ENCODE measurements at regions not wholly inside any gene's neighbourhood (a gene's known extent, or its start where the extent isn't known, plus 50 kb on each side); places are given as distances from the start of the nearest gene placed in this dataset.

DNA sequence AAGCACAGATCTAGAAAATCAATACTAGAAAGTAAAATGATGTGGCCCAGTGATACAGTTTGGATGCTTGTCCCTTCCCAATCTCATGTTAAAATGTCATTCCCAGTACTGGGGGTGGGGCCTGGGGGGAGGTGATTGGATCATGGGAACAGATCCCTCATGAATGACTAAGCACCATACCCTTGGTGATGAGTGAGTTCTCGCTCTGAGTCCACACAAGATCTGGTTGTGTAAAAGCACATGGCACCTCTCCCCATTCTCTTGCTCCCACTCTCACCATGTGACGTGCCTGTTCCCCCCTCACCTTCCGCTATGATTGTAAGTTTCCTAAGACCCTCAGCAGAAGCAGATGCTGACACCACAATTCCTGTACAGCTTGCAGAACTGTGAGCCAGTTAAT is 234.2 kb upstream of the CDH6 start:
- no peaks in the 10 kb centered on the region for H3K36me3 Mint-ChIP-seq
- no peak overlapping the region for H3K4me3 Mint-ChIP-seq
- DNase-seq = no peak
- H3K27ac Mint-ChIP-seq = no peak overlapping the region
- no peaks in the 10 kb centered on the region for H3K27me3 Mint-ChIP-seq
- H3K4me1 Mint-ChIP-seq = no peaks in the 10 kb centered on the region
- peaks cover 4% of the 10 kb centered on the region for H3K9me3 Mint-ChIP-seq

DNA sequence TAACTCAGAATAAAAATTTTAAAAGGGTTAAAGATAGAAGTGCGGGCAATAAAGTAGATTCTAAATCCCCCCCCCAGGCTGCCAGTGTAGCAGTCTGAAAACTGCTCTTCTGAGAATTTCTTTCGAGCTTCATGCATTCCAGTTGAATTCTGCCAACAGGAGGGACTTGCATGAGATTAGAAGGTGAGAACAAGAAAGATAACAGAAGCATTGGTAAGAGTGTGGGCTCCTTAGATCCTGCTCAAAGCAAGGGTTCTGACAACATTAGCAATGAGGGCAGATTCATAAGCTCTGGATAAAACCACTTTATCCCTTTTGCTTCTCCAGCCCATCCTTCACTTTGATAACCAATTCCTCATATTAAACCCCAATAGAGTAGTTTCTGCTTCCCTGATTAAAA is 235.9 kb upstream of the CDH6 start:
- H3K27ac Mint-ChIP-seq = no peak overlapping the region
- no peaks in the 10 kb centered on the region for H3K4me1 Mint-ChIP-seq
- H3K36me3 Mint-ChIP-seq = no peaks in the 10 kb centered on the region
- H3K4me3 Mint-ChIP-seq = no peak overlapping the region
- H3K9me3 Mint-ChIP-seq = peaks cover 4% of the 10 kb centered on the region
- H3K27me3 Mint-ChIP-seq = no peaks in the 10 kb centered on the region
- DNase-seq = no peak

DNA sequence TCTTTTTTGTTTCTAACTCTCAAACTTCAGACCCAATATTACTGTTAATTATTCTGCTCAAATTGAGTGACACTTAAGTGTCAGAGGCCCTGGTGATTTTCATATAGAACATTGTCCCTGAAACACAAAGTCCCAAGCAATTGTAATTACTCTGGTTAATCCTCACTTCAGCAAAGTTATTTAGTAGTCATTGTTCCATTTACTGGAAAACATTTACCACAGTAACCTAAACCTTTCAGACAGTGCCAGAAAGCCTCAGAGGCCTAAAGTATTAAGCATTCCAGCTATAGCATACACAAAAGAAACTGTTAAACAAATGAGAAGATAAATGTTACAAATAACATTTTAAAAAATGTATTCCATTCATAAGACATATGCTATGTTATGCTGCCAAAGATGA is 237.2 kb upstream of the CDH6 start:
- H3K4me3 Mint-ChIP-seq = no peak overlapping the region
- no peak for DNase-seq
- peaks cover 4% of the 10 kb centered on the region for H3K9me3 Mint-ChIP-seq
- H3K27ac Mint-ChIP-seq = no peak overlapping the region
- H3K4me1 Mint-ChIP-seq = no peaks in the 10 kb centered on the region
- no peaks in the 10 kb centered on the region for H3K27me3 Mint-ChIP-seq
- H3K36me3 Mint-ChIP-seq = no peaks in the 10 kb centered on the region

DNA sequence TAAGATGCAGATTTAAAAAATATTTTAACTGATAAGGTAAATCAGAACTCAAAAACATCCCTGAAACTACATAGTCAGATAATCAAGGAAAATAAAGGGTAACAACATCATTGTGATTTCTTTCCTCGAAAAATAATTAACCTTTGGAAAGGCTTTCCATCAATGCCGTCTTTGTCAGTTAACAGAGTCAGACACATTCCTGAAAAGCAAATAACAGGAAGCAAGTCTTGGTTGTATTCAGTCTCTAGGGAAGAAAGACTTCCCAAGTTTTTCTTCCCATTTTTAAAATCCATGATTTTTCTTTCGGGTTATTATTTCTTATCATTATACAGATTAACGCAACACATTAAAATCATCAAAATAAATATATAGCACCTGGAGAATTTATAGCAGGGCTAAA is 256.4 kb upstream of the CDH6 start:
- H3K27me3 Mint-ChIP-seq = no peaks in the 10 kb centered on the region
- no peak for DNase-seq
- no peaks in the 10 kb centered on the region for H3K36me3 Mint-ChIP-seq
- H3K9me3 Mint-ChIP-seq = no peaks in the 10 kb centered on the region
- no peak overlapping the region for H3K4me3 Mint-ChIP-seq
- no peak overlapping the region for H3K27ac Mint-ChIP-seq
- H3K4me1 Mint-ChIP-seq = no peaks in the 10 kb centered on the region

DNA sequence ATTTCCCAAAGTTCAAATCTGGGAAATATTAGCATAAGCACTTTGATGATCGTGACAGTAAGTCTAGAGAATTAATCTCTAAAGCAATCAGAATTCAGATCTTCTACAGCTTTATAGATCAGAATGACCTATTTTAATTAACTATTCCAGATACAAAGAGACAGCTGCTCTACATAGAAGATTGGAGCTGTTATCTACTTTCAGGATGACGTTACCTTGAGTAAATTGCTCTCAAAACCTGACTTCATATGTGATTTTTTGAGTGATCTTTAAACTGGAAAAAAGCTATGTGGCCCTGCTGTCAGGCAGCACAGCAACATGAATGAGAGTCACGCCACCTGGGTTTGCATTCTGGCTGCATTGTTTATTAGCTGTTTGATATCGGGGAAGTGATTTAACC is 259.9 kb upstream of the CDH6 start:
- Mint-ChIP-seq H3K4me1 (no peaks in the 10 kb centered on the region), H3K36me3 (no peaks in the 10 kb centered on the region), H3K27ac (no peak overlapping the region), H3K27me3 (no peaks in the 10 kb centered on the region), H3K9me3 (peaks cover 3% of the 10 kb centered on the region), H3K4me3 (no peak overlapping the region)
- DNase-seq = no peak

DNA sequence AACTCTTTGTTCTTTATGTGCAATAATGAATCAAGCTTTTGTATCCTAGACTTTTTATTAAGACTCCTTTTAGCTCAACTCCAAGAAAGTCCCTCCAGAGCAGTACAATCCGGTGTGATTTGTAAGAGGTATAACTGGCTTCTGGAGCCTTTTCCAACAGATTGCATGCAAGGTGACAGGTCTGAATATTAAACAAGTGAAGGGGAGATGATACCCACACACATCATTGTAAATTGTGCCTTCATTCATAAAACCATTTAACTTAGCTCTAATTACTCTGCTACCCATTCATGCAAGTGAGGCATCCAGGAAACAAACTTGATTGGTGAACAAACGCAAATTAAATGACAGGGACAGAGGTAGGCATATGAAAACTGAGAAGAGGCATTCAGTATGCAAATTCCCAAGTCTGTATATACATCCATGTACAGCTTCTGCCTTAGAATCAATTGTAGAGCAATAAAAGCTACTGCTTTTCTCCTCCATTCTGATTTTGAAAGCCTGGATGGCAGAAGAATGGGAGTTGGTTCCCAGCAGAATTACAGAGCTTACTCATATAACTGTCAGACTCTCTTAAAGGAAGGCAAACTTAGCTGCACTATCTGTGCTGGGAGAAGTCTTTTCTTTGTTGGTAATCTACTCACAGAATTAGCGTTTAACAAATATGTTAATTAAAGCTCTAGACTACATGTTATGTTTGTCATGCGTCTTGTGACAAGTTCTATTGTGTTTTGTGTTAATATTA is 261.0 kb upstream of the CDH6 start:
- no peaks in the 10 kb centered on the region for H3K36me3 Mint-ChIP-seq
- no peak overlapping the region for H3K4me3 Mint-ChIP-seq
- no peaks in the 10 kb centered on the region for H3K4me1 Mint-ChIP-seq
- no peaks in the 10 kb centered on the region for H3K27me3 Mint-ChIP-seq
- peaks cover 3% of the 10 kb centered on the region for H3K9me3 Mint-ChIP-seq
- no peak overlapping the region for H3K27ac Mint-ChIP-seq
- no peak for DNase-seq

DNA sequence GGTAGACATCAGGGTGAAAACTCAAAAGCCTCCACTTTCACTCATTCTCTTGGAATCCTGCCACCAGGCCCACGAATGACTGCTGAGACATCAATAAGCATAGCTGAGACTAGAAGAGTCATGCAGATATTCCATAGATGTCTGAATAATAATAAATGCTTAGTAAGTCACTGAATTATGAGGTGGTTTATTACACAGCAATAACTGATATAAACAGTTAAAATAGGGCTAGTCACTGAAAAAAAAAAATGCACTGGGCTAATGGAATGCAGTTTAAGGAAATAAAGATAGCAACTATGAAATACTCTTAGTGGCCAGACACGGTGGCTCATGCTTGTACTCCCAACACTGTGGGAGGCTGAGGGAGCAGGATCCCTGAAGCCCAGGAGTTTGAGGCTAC is 262.8 kb upstream of the CDH6 start:
- Mint-ChIP-seq H3K27ac (no peak overlapping the region), H3K27me3 (no peaks in the 10 kb centered on the region), H3K4me3 (no peak overlapping the region), H3K36me3 (no peaks in the 10 kb centered on the region), H3K4me1 (no peaks in the 10 kb centered on the region), H3K9me3 (peaks cover 5% of the 10 kb centered on the region)
- no peak for DNase-seq

DNA sequence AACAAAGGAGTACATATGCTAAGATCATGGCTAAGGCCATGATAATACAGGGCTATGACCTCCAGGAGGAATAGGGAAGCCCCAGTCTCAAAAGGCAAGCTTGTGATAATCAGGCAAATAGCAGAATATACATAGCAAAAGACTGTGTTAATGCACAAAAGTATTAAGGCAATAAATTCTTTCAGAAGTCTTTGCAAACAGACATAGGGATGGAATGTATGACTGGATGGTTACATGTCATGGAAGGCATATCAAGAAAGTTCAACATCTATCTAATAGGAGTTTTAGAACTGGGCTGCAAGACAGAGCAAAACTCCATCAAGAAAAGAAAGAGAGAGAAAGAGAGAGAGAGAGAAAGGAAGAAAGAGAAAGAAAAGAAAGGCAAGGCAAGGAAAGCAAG is 264.5 kb upstream of the CDH6 start:
- Mint-ChIP-seq H3K27me3 (no peaks in the 10 kb centered on the region), H3K36me3 (no peaks in the 10 kb centered on the region), H3K4me1 (no peaks in the 10 kb centered on the region), H3K9me3 (peaks cover 7% of the 10 kb centered on the region), H3K27ac (no peak overlapping the region), H3K4me3 (no peak overlapping the region)
- DNase-seq = no peak

DNA sequence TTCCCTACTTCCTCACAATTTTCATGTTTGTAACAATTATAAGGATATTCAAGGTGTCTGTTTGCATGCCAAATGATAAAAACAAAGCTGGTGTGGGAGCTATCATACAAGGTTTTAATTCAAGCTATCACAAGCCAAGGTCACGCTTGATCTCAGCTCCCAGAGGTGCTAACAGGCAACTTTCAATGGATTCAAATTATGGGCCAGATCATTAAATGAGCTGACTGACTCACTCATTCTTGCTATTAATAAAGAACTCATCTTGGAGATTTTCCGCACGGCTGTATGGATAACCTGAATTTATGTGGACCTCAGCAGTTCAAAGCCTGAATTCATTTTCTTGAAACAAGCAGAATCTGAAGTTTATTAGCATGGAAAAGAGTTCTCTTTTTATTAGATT is 267.3 kb upstream of the CDH6 start:
- Mint-ChIP-seq H3K4me1 (no peaks in the 10 kb centered on the region), H3K36me3 (no peaks in the 10 kb centered on the region), H3K9me3 (peaks cover 13% of the 10 kb centered on the region), H3K27me3 (no peaks in the 10 kb centered on the region), H3K4me3 (no peak overlapping the region), H3K27ac (no peak overlapping the region)
- no peak for DNase-seq

DNA sequence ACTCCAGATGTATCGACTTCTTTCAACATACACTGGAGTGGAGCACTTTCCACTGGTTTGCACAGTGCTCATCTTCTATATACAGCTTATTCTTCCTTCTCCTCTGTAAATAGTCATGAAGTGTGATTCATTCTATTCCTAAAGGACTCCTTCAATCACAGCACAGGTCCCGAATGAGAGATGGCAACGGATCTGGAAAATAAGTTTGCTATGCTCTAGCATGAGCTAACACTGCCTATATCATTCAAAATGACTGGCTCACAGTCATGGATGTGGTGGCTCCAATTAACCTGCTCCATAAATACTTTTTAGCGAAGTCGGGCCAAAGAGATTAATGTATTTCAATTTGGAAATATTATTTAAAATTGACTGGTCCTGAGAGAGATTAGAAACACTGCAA is 272.1 kb upstream of the CDH6 start:
- Mint-ChIP-seq H3K4me1 (no peaks in the 10 kb centered on the region), H3K27ac (no peak overlapping the region), H3K9me3 (peaks cover 10% of the 10 kb centered on the region), H3K4me3 (no peak overlapping the region), H3K36me3 (no peaks in the 10 kb centered on the region), H3K27me3 (no peaks in the 10 kb centered on the region)
- no peak for DNase-seq

DNA sequence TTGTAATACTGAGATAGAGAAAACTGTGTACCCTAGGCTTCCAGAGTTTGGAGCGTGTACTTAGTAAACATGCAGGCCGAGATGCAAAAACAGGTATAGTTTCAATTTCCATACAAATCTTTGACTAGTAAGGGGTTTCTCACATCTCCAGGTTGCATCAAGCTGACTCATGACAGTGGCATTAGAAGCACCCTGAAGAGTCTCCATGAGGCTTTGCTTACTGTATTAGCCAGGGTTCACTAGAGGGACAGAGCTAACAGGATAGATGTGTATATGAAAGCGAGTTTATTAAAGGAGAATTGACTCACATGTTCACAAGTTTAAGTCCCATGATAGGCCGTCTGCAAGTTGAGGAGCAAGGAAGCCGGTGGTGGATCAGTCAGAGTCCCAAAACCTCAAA is 275.3 kb upstream of the CDH6 start:
- Mint-ChIP-seq H3K36me3 (no peaks in the 10 kb centered on the region), H3K4me1 (no peaks in the 10 kb centered on the region), H3K4me3 (no peak overlapping the region), H3K27me3 (no peaks in the 10 kb centered on the region), H3K27ac (no peak overlapping the region), H3K9me3 (peaks cover 3% of the 10 kb centered on the region)
- DNase-seq = no peak

DNA sequence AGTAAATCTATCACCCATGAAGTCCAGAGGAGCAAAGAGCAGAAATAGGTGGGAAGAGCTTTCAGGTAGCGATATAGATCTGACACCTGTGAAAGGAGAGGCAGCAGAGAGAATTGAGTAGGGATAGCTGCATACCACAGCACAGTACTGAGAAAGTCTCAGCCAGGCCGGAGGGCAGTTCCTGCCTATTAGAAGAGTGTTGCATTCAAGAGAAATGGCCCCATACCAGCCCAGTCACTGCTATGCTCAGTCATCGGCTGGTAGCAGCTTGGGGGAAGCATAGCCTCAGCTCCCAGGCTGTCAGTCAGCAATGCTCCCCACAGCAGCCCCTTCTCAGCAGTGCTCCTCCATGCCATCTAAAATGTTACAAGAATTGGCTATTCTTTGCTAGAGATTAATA is 285.1 kb upstream of the CDH6 start:
- no peaks in the 10 kb centered on the region for H3K4me1 Mint-ChIP-seq
- DNase-seq = no peak
- no peak overlapping the region for H3K4me3 Mint-ChIP-seq
- no peaks in the 10 kb centered on the region for H3K27me3 Mint-ChIP-seq
- peaks cover 3% of the 10 kb centered on the region for H3K9me3 Mint-ChIP-seq
- no peaks in the 10 kb centered on the region for H3K36me3 Mint-ChIP-seq
- H3K27ac Mint-ChIP-seq = no peak overlapping the region

DNA sequence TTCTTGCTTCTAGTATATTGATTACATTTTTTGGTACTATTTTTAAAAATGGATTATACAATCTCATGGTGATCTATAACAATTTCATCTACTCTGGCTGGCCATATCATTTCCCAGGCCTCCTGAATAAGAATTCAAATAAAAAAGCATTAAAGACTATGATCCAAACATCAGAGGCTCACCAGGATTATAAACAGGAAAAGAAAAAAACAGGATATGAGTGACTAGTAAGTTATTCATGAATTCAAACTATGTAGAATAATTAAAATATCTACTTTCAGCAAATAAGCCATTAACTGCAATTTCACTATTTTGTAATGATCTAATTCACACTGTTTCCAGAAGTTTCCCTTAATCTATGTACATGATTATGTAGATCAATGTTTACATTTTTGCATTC is 293.1 kb upstream of the CDH6 start:
- H3K36me3 Mint-ChIP-seq = no peaks in the 10 kb centered on the region
- H3K27me3 Mint-ChIP-seq = no peaks in the 10 kb centered on the region
- no peak for DNase-seq
- no peaks in the 10 kb centered on the region for H3K4me1 Mint-ChIP-seq
- no peaks in the 10 kb centered on the region for H3K9me3 Mint-ChIP-seq
- no peak overlapping the region for H3K27ac Mint-ChIP-seq
- no peak overlapping the region for H3K4me3 Mint-ChIP-seq

DNA sequence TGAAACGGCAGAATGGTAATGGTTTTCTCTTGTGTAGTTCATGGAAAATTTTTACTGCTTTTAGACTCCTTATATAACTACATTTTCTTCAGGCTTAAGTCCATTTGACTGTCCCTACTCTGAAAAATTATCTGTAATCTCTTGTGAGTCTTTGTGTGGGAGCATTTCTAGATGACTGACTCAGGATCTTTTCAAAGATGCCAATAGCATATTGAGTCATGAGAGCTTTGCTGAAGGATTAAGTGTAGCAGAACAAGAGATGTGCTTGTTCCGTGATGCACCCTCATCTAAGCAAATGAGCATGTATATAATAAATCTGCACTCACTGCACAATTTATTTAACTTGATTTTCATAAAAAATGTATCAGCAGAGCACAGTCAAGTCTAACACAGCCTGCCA is 298.7 kb upstream of the CDH6 start:
- H3K4me3 Mint-ChIP-seq = no peak overlapping the region
- H3K9me3 Mint-ChIP-seq = no peaks in the 10 kb centered on the region
- H3K27me3 Mint-ChIP-seq = no peaks in the 10 kb centered on the region
- no peak overlapping the region for H3K27ac Mint-ChIP-seq
- no peaks in the 10 kb centered on the region for H3K36me3 Mint-ChIP-seq
- DNase-seq = no peak
- no peaks in the 10 kb centered on the region for H3K4me1 Mint-ChIP-seq

DNA sequence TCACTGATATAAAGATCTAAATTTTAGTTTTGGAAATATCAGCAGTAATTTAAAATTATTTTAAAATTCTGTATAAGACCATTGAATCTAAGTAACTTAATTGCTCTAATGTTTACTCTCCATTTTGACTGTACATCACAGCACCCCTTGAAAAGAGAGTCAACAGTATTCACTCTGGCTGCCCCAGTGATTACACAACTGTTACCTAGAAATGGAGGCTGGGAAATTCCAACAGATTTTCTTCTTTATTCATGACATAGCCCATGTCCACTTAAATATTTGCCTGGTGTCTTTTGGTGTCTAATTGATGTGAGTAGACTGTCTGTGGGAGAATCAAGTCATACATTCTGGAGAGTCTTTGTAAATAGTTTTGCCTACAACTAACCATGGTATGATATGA is 301.8 kb upstream of the CDH6 start:
- H3K9me3 Mint-ChIP-seq = peaks cover 1% of the 10 kb centered on the region
- H3K36me3 Mint-ChIP-seq = no peaks in the 10 kb centered on the region
- no peaks in the 10 kb centered on the region for H3K4me1 Mint-ChIP-seq
- H3K27me3 Mint-ChIP-seq = no peaks in the 10 kb centered on the region
- H3K27ac Mint-ChIP-seq = no peak overlapping the region
- DNase-seq = no peak
- H3K4me3 Mint-ChIP-seq = no peak overlapping the region

DNA sequence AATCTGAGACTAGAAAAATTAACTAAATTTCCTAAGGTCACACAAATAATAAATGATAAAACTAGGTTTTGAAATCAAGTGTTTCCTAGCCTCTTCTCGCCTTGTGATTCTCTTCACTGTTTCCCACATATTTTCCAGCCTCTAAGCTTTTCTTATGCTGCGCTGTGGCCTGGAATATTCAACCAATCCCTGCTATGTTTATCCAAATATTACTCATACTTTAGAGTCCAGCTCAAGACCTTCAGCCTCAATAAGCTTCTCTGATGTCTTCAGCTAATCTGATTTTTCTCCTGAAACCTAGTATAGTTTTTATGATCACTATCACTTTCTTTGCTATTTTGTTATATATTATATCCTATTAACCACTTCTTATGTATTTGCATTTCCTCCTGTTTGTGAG is 303.1 kb upstream of the CDH6 start:
- no peaks in the 10 kb centered on the region for H3K4me1 Mint-ChIP-seq
- H3K36me3 Mint-ChIP-seq = no peaks in the 10 kb centered on the region
- no peak for DNase-seq
- H3K27ac Mint-ChIP-seq = no peak overlapping the region
- no peak overlapping the region for H3K4me3 Mint-ChIP-seq
- no peaks in the 10 kb centered on the region for H3K27me3 Mint-ChIP-seq
- H3K9me3 Mint-ChIP-seq = peaks cover 1% of the 10 kb centered on the region

DNA sequence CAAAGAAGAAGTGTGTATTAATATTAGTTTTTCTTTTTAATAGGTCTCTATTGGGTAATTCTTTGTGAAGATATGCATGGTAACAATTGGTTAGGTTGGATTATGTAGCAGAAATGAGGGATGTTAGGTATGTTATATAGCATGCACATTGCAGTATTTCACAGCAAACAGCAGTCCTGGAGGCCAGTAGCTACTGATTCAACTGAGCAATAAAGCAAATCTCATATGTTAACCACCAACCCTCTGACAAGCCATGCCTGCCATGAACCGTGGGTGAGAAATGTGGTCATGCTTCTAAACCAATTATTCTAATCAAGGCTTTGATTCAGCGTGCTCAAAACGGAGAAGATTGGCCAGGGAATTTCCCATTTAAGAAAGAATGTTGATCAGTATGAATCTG is 313.0 kb upstream of the CDH6 start:
- Mint-ChIP-seq H3K4me3 (no peak overlapping the region), H3K9me3 (peaks cover 7% of the 10 kb centered on the region), H3K27me3 (no peaks in the 10 kb centered on the region), H3K27ac (no peak overlapping the region), H3K36me3 (no peaks in the 10 kb centered on the region), H3K4me1 (no peaks in the 10 kb centered on the region)
- DNase-seq = no peak
